ENCODE measurements at regions not wholly inside any gene's neighbourhood (a gene's known extent, or its start where the extent isn't known, plus 50 kb on each side); places are given as distances from the start of the nearest gene placed in this dataset.

GRCh38 chr6:93008375-93008774 lies 411.0 kb downstream of the EPHA7 start:
- no peaks in the 10 kb centered on the region for H3K4me1 ChIP-seq
- no peak overlapping the region for H3K27ac ChIP-seq
- intact Hi-C loops (cut with DNase I) = no loop called here
- DNase-seq (no peak), ATAC-seq (no peak)
- H3K4me3 ChIP-seq = no peak overlapping the region
- no peaks in the 10 kb centered on the region for H3K36me3 ChIP-seq
- no peaks in the 10 kb centered on the region for H3K9me3 ChIP-seq
- no peaks in the 10 kb centered on the region for H3K27me3 ChIP-seq
- no peak for TF ChIP-seq POLR2A (IDR thresholded peaks at IDR 0.05)

GRCh38 chr6:92989656-92990055 lies 429.7 kb downstream of the EPHA7 start:
- DNase-seq (no peak), ATAC-seq (no peak)
- Histone ChIP-seq H3K36me3 (no peaks in the 10 kb centered on the region), H3K4me3 (no peak overlapping the region), H3K4me1 (no peaks in the 10 kb centered on the region), H3K27ac (no peak overlapping the region), H3K27me3 (no peaks in the 10 kb centered on the region), H3K9me3 (no peaks in the 10 kb centered on the region)
- TF ChIP-seq CTCF (IDR thresholded peaks at IDR 0.05) = no peak
- TF ChIP-seq POLR2A (IDR thresholded peaks at IDR 0.05) = no peak
- 30% methylated on average over 3 of the region's 3 CpGs for WGBS (ENCODE audit: insufficient coverage, low coverage, low lambda C conversion rate, missing lambda C conversion rate)
- intact Hi-C loops (cut with DNase I) = no loop called here

GRCh38 chr6:92979281-92979680 lies 440.1 kb downstream of the EPHA7 start:
- 58% methylated on average over 2 of the region's 2 CpGs for WGBS (ENCODE audit: insufficient coverage, low coverage, low lambda C conversion rate, missing lambda C conversion rate)
- H3K27me3 ChIP-seq = no peaks in the 10 kb centered on the region
- DNase-seq (no peak), ATAC-seq (no peak)
- H3K9me3 ChIP-seq = no peaks in the 10 kb centered on the region
- no peaks in the 10 kb centered on the region for H3K4me1 ChIP-seq
- TF ChIP-seq POLR2A (IDR thresholded peaks at IDR 0.05) (no peak), CTCF (IDR thresholded peaks at IDR 0.05) (no peak)
- no peak overlapping the region for H3K4me3 ChIP-seq
- intact Hi-C loops (cut with DNase I) = no loop called here
- H3K36me3 ChIP-seq = no peaks in the 10 kb centered on the region
- no peak overlapping the region for H3K27ac ChIP-seq

GRCh38 chr6:92977018-92977417 lies 442.3 kb downstream of the EPHA7 start:
- H3K4me3 ChIP-seq = no peak overlapping the region
- H3K4me1 ChIP-seq = no peaks in the 10 kb centered on the region
- intact Hi-C loops (cut with DNase I) = no loop called here
- DNase-seq (no peak), ATAC-seq (no peak)
- 22% methylated on average over 1 of the region's 1 CpG for WGBS (ENCODE audit: insufficient coverage, low coverage, low lambda C conversion rate, missing lambda C conversion rate)
- H3K27me3 ChIP-seq = no peaks in the 10 kb centered on the region
- TF ChIP-seq CTCF (IDR thresholded peaks at IDR 0.05) (no peak), POLR2A (IDR thresholded peaks at IDR 0.05) (no peak)
- H3K9me3 ChIP-seq = no peaks in the 10 kb centered on the region
- no peak overlapping the region for H3K27ac ChIP-seq
- no peaks in the 10 kb centered on the region for H3K36me3 ChIP-seq

- H3K9me3 ChIP-seq = no peaks in the 10 kb centered on the region
- no peaks in the 10 kb centered on the region for H3K36me3 ChIP-seq
- H3K27ac ChIP-seq = no peak overlapping the region
- no peak overlapping the region for H3K4me3 ChIP-seq
- H3K27me3 ChIP-seq = no peaks in the 10 kb centered on the region
- DNase-seq = no peak
- TF ChIP-seq POLR2A (IDR thresholded peaks at IDR 0.05) (no peak), CTCF (IDR thresholded peaks at IDR 0.05) (no peak)
- H3K4me1 ChIP-seq = no peaks in the 10 kb centered on the region
- intact Hi-C loops (cut with DNase I) = no loop called here
- ATAC-seq = no peak
Measured at GRCh38 chr6:92967362-92967761, 452.0 kb downstream of the EPHA7 start.
